HepG2 (cell line): ENCODE measurements at regions not wholly inside any gene's neighbourhood (a gene's known extent, or its start where the extent isn't known, plus 50 kb on each side); places are given as distances from the start of the nearest gene placed in this dataset.

ENCODE experiments used
- ATAC-seq: fragments of 200-7000 bp; cut with Tn5 transposase; 3 replicates; pipeline ENCODE4 v1.9.1; 2020; ENCODE audit warnings: mild to moderate bottlenecking, moderate library complexity
- BruUV-seq: library from RNA; stranded (reverse); fragments of 400-500 nt; replicated peaks from 2 replicates; lab custom pipeline; 2021; lab: Mats Ljungman, UMichigan
- CTCF ChIA-PET: fragments of 300-600 bp; formaldehyde crosslinking; extraction: SDS; loops from one replicate; lab custom pipeline; 2021; ENCODE audit warnings: low total read pairs, inconsistent platforms, low intra/inter-chr PET ratio; lab: Yijun Ruan, JAX
- POLR2A ChIA-PET: fragments of 350-600 bp; sonication (Branson Sonifier 250); formaldehyde crosslinking; loops from one replicate; lab custom pipeline; 2020; ENCODE audit warnings: antibody characterized with exemption, inconsistent platforms; lab: Yijun Ruan, JAX
- DNase-seq: peaks from one replicate; pipeline ENCODE4 v3.0.0-alpha.2; 2015; ENCODE audit warnings: low spot score
- FAIRE-seq: peaks from 3 replicates; lab custom pipeline; 2011; peaks lifted over from hg19 to GRCh38; lab: Jason Lieb, UNC
- H2AFZ ChIP-seq: one replicate; pipeline ENCODE4 v1.6.1; 2011; ENCODE audit warnings: low read length, inconsistent platforms
- H3K27ac ChIP-seq: fragments of 300-600 bp; 3 replicates; pipeline ENCODE4 v1.8.0; 2011; ENCODE audit warnings: mixed run types, mild to moderate bottlenecking, mixed read lengths, low read length, inconsistent platforms; ENCODE audit not compliant: insufficient read depth; ENCODE audit errors: extremely low read length
- H3K27me3 ChIP-seq, 2 experiments: fragments of 200-600 bp in 1 of 2; 2 replicates in 1 of 2; 3 replicates in 1 of 2; pipeline versions ENCODE4 v1.6.0 to v1.8.0; 2011; ENCODE audit warnings: low read length in 2 of 2, mild to moderate bottlenecking in 2 of 2, moderate library complexity in 2 of 2, inconsistent platforms in 1 of 2; ENCODE audit not compliant: insufficient read depth in 2 of 2, control insufficient read depth in 1 of 2
- H3K36me3 ChIP-seq, 2 experiments: fragments of 200-600 bp in 1 of 2; replicated peaks in 1 of 2; 2 replicates in 1 of 2; 3 replicates in 1 of 2; pipeline versions ENCODE4 v1.5.1 to v1.8.0; 2011; ENCODE audit warnings: low read length in 2 of 2, inconsistent platforms in 1 of 2; ENCODE audit not compliant: insufficient read depth in 2 of 2, control insufficient read depth in 1 of 2
- H3K4me1 ChIP-seq: 2 replicates; pipeline ENCODE4 v1.5.1; 2012; ENCODE audit warnings: low read length, inconsistent platforms; ENCODE audit not compliant: insufficient read depth
- H3K4me2 ChIP-seq: 2 replicates; pipeline ENCODE4 v1.6.0; 2011; ENCODE audit warnings: low read depth, low read length, inconsistent platforms
- H3K4me3 ChIP-seq, 3 experiments: fragments of 200-600 bp in 1 of 3; sonication (generic), shearing (Covaris generic) in 1 of 3; replicated peaks in 1 of 3; 2 replicates each; pipeline ENCODE4 v1.5.1; 2011 to 2016; ENCODE audit warnings: low read length in 3 of 3, inconsistent platforms in 2 of 3, low read depth in 2 of 3, mild to moderate bottlenecking in 2 of 3, control low read depth in 1 of 3, mixed read lengths in 1 of 3; ENCODE audit not compliant: insufficient read depth in 1 of 3
- H3K79me2 ChIP-seq: one replicate; pipeline ENCODE4 v1.6.1; 2011; ENCODE audit warnings: low read length, inconsistent platforms; ENCODE audit not compliant: insufficient read depth
- H3K9ac ChIP-seq: 2 replicates; pipeline ENCODE4 v1.6.0; 2011; ENCODE audit warnings: mild to moderate bottlenecking, low read depth, low read length, inconsistent platforms; ENCODE audit not compliant: insufficient read depth
- H3K9me3 ChIP-seq: 2 replicates; pipeline ENCODE4 v1.5.1; 2012; ENCODE audit warnings: mild to moderate bottlenecking, low read length
- H4K20me1 ChIP-seq: 2 replicates; pipeline ENCODE4 v1.6.0; 2011; ENCODE audit warnings: inconsistent platforms, mild to moderate bottlenecking, low read length, moderate library complexity; ENCODE audit not compliant: insufficient read depth
- FOXK2 ChIP-seq: fragments of 450-650 bp; IDR thresholded peaks from 2 replicates; pipeline ENCODE4 v1.6.1; 2016
- HDAC1 ChIP-seq: sonication (generic); formaldehyde crosslinking; IDR thresholded peaks from 2 replicates; pipeline ENCODE4 v1.5.1; 2020; ENCODE audit warnings: mild to moderate bottlenecking, missing genetic modification reagents
- KMT2A ChIP-seq: sonication (generic); formaldehyde crosslinking; IDR thresholded peaks from 2 replicates; pipeline ENCODE4 v1.4.0; 2020; ENCODE audit warnings: missing genetic modification reagents
- PHF5A ChIP-seq: IDR thresholded peaks from one replicate; pipeline ENCODE4 v1.6.1; 2018; ENCODE audit warnings: low read depth, missing genetic modification reagents; ENCODE audit not compliant: unreplicated experiment
- SCMH1 ChIP-seq: sonication (generic); formaldehyde crosslinking; IDR thresholded peaks from 2 replicates; pipeline ENCODE4 v1.9.0; 2021; ENCODE audit warnings: missing genetic modification reagents, mild to moderate bottlenecking, borderline replicate concordance
- ZFAT ChIP-seq: sonication (generic); formaldehyde crosslinking; conservative IDR thresholded peaks from 2 replicates; pipeline ENCODE4 v1.8.1; 2023; ENCODE audit warnings: missing genetic modification reagents, inconsistent platforms
- ZNF207 ChIP-seq: fragments of 450-650 bp; IDR thresholded peaks from 2 replicates; pipeline ENCODE4 v1.6.1; 2016; ENCODE audit warnings: antibody characterized with exemption, borderline replicate concordance
- ZNF607 ChIP-seq: sonication (generic); formaldehyde crosslinking; IDR thresholded peaks from 2 replicates; pipeline ENCODE4 v1.5.1; 2020; ENCODE audit warnings: missing genetic modification reagents, mild to moderate bottlenecking, borderline replicate concordance
- ZNF652 ChIP-seq: IDR thresholded peaks from 2 replicates; pipeline ENCODE4 v1.6.1; 2016; ENCODE audit warnings: low read depth, borderline replicate concordance
- ZNF780A ChIP-seq: sonication (generic); formaldehyde crosslinking; IDR thresholded peaks from 2 replicates; pipeline ENCODE4 v1.8.0; 2022; ENCODE audit warnings: mild to moderate bottlenecking, missing genetic modification reagents, moderate library complexity
- ZNF792 ChIP-seq: IDR thresholded peaks from 2 replicates; pipeline ENCODE4 v1.6.1; 2016
- in situ Hi-C: cut with HindIII; loops from 2 replicates; pipeline ENCODE4 v1.10.0; 2017; ENCODE audit warnings: low pct_unique_long_range_greater_than_20kb; ENCODE audit not compliant: extremely low pct_ligation_motif_present
- intact Hi-C: fragments of 100-400 bp; cut with micrococcal nuclease; formaldehyde crosslinking; loops from one replicate; pipeline ENCODE4 v1.10.0; 2022; ENCODE audit not compliant: unreplicated experiment
- TF ChIP-seq, protein P1 (sequence below): sonication (generic); formaldehyde crosslinking; IDR thresholded peaks from 2 replicates; pipeline ENCODE4 v1.5.1; 2020; ENCODE audit warnings: missing genetic modification reagents, mild to moderate bottlenecking, borderline replicate concordance
- TF ChIP-seq, protein P2 (sequence below): sonication (generic); formaldehyde crosslinking; IDR thresholded peaks from 2 replicates; pipeline ENCODE4 v1.4.0; 2020; ENCODE audit warnings: missing genetic modification reagents, borderline replicate concordance
- TF ChIP-seq, protein P3 (sequence below): IDR thresholded peaks from 2 replicates; pipeline ENCODE4 v1.6.1; 2018; ENCODE audit warnings: missing genetic modification reagents, mild to moderate bottlenecking, missing compliant biosample characterization
- TF ChIP-seq, protein P4 (sequence below): sonication (generic); formaldehyde crosslinking; IDR thresholded peaks from 2 replicates; pipeline ENCODE4 v1.5.0; 2020; ENCODE audit warnings: mild to moderate bottlenecking, missing genetic modification reagents, borderline replicate concordance

DNA sequence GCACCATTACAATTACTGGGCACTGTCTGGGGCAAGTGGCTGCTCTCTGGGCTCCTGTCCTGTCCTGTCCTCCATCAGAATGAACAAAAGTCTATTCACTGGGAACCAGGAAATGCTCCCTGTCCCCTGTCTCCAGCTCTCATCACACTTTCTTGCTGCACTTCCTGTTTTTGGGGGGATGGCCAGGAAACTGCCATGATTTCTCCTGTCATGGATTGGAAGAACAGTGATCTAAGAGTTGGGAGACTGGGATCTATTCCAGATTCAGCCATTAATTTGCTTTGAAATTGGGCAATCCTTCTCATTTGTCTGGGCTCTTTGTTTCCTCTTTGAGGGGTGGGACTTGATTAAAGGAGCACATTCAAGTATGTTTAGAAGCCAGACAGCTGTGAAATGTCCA, 61.4 kb upstream of the KIRREL3 start:
- Histone ChIP-seq H3K9ac (no peak overlapping the region), H3K27ac (no peak overlapping the region), H3K9me3 (no peaks in the 10 kb centered on the region), H3K4me1 (no peaks in the 10 kb centered on the region), H4K20me1 (no peaks in the 10 kb centered on the region), H3K4me2 (no peak overlapping the region), H3K27me3 (peaks cover 0 to 9% of the 10 kb centered on the region in 2 experiments; a peak in 1 of 5 replicates), H2AFZ (no peak overlapping the region), H3K36me3 (no peaks in the 10 kb centered on the region), H3K79me2 (no peaks in the 10 kb centered on the region), H3K4me3 (no peak overlapping the region)
- no peak for ATAC-seq
- ChIA-PET POLR2A (no interaction called here), CTCF (no interaction called here)
- intact Hi-C loops: no loop called here
- no peak for FAIRE-seq
- DNase-seq: no peak
- no TSS peak for BruUV-seq
- in situ Hi-C loops: no loop called here
- TF ChIP-seq HDAC1 (no peak), FOXK2 (no peak), ZNF792 (CRISPR knock-in tag) (no peak), ZNF207 (no peak), ZNF780A (CRISPR knock-in tag) (no peak), KMT2A (CRISPR knock-in tag) (no peak), ZNF652 (CRISPR knock-in tag) (no peak), ZNF607 (CRISPR knock-in tag) (no peak), ZFAT (CRISPR knock-in tag) (no peak), PHF5A (CRISPR knock-in tag) (no peak), SCMH1 (CRISPR knock-in tag) (no peak)
- TF ChIP-seq, protein P1, sequence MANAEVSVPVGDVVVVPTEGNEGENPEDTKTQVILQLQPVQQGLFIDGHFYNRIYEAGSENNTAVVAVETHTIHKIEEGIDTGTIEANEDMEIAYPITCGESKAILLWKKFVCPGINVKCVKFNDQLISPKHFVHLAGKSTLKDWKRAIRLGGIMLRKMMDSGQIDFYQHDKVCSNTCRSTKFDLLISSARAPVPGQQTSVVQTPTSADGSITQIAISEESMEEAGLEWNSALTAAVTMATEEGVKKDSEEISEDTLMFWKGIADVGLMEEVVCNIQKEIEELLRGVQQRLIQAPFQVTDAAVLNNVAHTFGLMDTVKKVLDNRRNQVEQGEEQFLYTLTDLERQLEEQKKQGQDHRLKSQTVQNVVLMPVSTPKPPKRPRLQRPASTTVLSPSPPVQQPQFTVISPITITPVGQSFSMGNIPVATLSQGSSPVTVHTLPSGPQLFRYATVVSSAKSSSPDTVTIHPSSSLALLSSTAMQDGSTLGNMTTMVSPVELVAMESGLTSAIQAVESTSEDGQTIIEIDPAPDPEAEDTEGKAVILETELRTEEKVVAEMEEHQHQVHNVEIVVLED (CRISPR knock-in tag): no peak
- TF ChIP-seq, protein P2, sequence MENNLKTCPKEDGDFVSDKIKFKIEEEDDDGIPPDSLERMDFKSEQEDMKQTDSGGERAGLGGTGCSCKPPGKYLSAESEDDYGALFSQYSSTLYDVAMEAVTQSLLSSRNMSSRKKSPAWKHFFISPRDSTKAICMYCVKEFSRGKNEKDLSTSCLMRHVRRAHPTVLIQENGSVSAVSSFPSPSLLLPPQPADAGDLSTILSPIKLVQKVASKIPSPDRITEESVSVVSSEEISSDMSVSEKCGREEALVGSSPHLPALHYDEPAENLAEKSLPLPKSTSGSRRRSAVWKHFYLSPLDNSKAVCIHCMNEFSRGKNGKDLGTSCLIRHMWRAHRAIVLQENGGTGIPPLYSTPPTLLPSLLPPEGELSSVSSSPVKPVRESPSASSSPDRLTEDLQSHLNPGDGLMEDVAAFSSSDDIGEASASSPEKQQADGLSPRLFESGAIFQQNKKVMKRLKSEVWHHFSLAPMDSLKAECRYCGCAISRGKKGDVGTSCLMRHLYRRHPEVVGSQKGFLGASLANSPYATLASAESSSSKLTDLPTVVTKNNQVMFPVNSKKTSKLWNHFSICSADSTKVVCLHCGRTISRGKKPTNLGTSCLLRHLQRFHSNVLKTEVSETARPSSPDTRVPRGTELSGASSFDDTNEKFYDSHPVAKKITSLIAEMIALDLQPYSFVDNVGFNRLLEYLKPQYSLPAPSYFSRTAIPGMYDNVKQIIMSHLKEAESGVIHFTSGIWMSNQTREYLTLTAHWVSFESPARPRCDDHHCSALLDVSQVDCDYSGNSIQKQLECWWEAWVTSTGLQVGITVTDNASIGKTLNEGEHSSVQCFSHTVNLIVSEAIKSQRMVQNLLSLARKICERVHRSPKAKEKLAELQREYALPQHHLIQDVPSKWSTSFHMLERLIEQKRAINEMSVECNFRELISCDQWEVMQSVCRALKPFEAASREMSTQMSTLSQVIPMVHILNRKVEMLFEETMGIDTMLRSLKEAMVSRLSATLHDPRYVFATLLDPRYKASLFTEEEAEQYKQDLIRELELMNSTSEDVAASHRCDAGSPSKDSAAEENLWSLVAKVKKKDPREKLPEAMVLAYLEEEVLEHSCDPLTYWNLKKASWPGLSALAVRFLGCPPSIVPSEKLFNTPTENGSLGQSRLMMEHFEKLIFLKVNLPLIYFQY (CRISPR knock-in tag): no peak
- TF ChIP-seq, protein P3, sequence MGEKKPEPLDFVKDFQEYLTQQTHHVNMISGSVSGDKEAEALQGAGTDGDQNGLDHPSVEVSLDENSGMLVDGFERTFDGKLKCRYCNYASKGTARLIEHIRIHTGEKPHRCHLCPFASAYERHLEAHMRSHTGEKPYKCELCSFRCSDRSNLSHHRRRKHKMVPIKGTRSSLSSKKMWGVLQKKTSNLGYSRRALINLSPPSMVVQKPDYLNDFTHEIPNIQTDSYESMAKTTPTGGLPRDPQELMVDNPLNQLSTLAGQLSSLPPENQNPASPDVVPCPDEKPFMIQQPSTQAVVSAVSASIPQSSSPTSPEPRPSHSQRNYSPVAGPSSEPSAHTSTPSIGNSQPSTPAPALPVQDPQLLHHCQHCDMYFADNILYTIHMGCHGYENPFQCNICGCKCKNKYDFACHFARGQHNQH (CRISPR knock-in tag): no peak
- TF ChIP-seq, protein P4, sequence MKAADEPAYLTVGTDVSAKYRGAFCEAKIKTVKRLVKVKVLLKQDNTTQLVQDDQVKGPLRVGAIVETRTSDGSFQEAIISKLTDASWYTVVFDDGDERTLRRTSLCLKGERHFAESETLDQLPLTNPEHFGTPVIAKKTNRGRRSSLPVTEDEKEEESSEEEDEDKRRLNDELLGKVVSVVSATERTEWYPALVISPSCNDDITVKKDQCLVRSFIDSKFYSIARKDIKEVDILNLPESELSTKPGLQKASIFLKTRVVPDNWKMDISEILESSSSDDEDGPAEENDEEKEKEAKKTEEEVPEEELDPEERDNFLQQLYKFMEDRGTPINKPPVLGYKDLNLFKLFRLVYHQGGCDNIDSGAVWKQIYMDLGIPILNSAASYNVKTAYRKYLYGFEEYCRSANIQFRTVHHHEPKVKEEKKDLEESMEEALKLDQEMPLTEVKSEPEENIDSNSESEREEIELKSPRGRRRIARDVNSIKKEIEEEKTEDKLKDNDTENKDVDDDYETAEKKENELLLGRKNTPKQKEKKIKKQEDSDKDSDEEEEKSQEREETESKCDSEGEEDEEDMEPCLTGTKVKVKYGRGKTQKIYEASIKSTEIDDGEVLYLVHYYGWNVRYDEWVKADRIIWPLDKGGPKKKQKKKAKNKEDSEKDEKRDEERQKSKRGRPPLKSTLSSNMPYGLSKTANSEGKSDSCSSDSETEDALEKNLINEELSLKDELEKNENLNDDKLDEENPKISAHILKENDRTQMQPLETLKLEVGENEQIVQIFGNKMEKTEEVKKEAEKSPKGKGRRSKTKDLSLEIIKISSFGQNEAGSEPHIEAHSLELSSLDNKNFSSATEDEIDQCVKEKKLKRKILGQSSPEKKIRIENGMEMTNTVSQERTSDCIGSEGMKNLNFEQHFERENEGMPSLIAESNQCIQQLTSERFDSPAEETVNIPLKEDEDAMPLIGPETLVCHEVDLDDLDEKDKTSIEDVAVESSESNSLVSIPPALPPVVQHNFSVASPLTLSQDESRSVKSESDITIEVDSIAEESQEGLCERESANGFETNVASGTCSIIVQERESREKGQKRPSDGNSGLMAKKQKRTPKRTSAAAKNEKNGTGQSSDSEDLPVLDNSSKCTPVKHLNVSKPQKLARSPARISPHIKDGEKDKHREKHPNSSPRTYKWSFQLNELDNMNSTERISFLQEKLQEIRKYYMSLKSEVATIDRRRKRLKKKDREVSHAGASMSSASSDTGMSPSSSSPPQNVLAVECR (CRISPR knock-in tag): no peak
